Gastrocnemius medialis (tissue), 4 donors: ENCODE measurements at regions not wholly inside any gene's neighbourhood (a gene's known extent, or its start where the extent isn't known, plus 50 kb on each side); places are given as distances from the start of the nearest gene placed in this dataset.

ENCODE experiments used
- POLR2A ChIP-seq, 2 donors: fragments of 450-650 bp; IDR thresholded peaks; one replicate each; pipeline ENCODE4 v1.6.1; 2017; ENCODE audit warnings: antibody characterized with exemption in 2 of 2, mild to moderate bottlenecking in 2 of 2, moderate library complexity in 2 of 2
- TF ChIP-seq, protein P1 (sequence below), 5 experiments: fragments of 450-650 bp in 3 of 5; fragments of 200-600 bp in 2 of 5; sonication (generic) in 2 of 5; IDR thresholded peaks in 4 of 5; conservative IDR thresholded peaks in 1 of 5; 1 replicate in 4 of 5; 2 replicates in 1 of 5; pipeline ENCODE4 v1.5.1; 2016 to 2019; ENCODE audit warnings: antibody characterized with exemption in 5 of 5, mild to moderate bottlenecking in 3 of 5, moderate library complexity in 3 of 5

DNA sequence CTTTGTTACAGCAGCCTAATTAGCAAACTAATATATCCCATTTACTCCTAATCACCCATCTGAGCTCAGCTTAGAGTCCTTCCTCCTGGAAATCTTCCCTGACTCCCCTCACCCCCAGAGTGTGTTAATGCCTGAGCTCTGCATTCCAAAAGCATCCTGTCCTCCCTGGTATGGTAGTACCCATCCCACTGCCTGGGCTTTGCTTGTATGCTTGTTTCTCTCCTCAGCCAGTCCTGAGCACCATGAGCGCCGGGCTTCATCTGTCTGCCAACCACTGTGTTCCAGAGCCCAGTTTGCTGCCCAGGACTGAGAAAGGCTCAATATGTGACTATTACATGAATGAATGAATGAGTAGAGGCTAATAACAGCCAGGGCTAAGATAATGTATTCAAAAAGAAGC lies 272.4 kb downstream of the CDK5RAP2 start:
- TF ChIP-seq, protein P1, sequence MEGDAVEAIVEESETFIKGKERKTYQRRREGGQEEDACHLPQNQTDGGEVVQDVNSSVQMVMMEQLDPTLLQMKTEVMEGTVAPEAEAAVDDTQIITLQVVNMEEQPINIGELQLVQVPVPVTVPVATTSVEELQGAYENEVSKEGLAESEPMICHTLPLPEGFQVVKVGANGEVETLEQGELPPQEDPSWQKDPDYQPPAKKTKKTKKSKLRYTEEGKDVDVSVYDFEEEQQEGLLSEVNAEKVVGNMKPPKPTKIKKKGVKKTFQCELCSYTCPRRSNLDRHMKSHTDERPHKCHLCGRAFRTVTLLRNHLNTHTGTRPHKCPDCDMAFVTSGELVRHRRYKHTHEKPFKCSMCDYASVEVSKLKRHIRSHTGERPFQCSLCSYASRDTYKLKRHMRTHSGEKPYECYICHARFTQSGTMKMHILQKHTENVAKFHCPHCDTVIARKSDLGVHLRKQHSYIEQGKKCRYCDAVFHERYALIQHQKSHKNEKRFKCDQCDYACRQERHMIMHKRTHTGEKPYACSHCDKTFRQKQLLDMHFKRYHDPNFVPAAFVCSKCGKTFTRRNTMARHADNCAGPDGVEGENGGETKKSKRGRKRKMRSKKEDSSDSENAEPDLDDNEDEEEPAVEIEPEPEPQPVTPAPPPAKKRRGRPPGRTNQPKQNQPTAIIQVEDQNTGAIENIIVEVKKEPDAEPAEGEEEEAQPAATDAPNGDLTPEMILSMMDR (IDR thresholded peaks at IDR 0.05 in 4 of 5, conservative IDR thresholded peaks at IDR 0.05 in 1 of 5) = no peak
- no peak for TF ChIP-seq POLR2A (IDR thresholded peaks at IDR 0.05)
